ENCODE measurements at regions not wholly inside any gene's neighbourhood (a gene's known extent, or its start where the extent isn't known, plus 50 kb on each side); places are given as distances from the start of the nearest gene placed in this dataset.

GRCh38 chr7:94272821-94273583, 121.7 kb upstream of the COL1A2 start:
- Mint-ChIP-seq H3K27ac (no peak overlapping the region), H3K9me3 (no peaks in the 10 kb centered on the region), H3K27me3 (no peaks in the 10 kb centered on the region), H3K4me3 (no peak overlapping the region), H3K4me1 (no peaks in the 10 kb centered on the region), H3K36me3 (ENCODE audit: low read depth) (no peaks in the 10 kb centered on the region)
- no peak for ATAC-seq (replicated peaks)

GRCh38 chr7:94274828-94275227, 119.9 kb upstream of the COL1A2 start:
- no peaks in the 10 kb centered on the region for H3K4me1 Mint-ChIP-seq
- H3K9me3 Mint-ChIP-seq: no peaks in the 10 kb centered on the region
- no peaks in the 10 kb centered on the region for H3K36me3 Mint-ChIP-seq (ENCODE audit: low read depth)
- ATAC-seq (replicated peaks): no peak
- H3K27ac Mint-ChIP-seq: no peak overlapping the region
- H3K27me3 Mint-ChIP-seq: no peaks in the 10 kb centered on the region
- H3K4me3 Mint-ChIP-seq: no peak overlapping the region

DNA sequence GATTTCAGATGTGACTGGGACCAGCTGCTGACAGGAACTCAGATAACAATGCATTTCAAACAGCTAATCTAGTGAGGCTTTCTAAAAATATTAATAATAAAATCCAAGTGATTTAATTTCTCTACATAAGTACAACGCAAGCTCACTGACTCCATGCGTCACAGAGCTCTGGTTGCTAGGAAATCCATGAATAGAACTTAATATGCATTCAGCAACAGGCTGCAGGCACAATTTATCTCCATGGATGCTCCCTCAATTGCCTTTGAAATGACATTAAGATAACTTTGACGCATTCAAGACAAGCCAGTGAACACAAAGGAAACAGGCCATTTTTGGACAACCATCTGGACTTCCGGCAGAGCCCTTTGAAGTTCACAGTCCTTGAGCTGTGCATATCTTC, 118.7 kb upstream of the COL1A2 start:
- H3K36me3 Mint-ChIP-seq (ENCODE audit: low read depth): no peaks in the 10 kb centered on the region
- no peak overlapping the region for H3K4me3 Mint-ChIP-seq
- no peaks in the 10 kb centered on the region for H3K27me3 Mint-ChIP-seq
- no peak overlapping the region for H3K27ac Mint-ChIP-seq
- no peak for ATAC-seq (replicated peaks)
- no peaks in the 10 kb centered on the region for H3K4me1 Mint-ChIP-seq
- no peaks in the 10 kb centered on the region for H3K9me3 Mint-ChIP-seq

GRCh38 chr7:94276795-94277194, 117.9 kb upstream of the COL1A2 start:
- H3K36me3 Mint-ChIP-seq (ENCODE audit: low read depth): no peaks in the 10 kb centered on the region
- no peaks in the 10 kb centered on the region for H3K27me3 Mint-ChIP-seq
- no peaks in the 10 kb centered on the region for H3K9me3 Mint-ChIP-seq
- no peak overlapping the region for H3K27ac Mint-ChIP-seq
- no peaks in the 10 kb centered on the region for H3K4me1 Mint-ChIP-seq
- H3K4me3 Mint-ChIP-seq: no peak overlapping the region
- ATAC-seq (replicated peaks): no peak

DNA sequence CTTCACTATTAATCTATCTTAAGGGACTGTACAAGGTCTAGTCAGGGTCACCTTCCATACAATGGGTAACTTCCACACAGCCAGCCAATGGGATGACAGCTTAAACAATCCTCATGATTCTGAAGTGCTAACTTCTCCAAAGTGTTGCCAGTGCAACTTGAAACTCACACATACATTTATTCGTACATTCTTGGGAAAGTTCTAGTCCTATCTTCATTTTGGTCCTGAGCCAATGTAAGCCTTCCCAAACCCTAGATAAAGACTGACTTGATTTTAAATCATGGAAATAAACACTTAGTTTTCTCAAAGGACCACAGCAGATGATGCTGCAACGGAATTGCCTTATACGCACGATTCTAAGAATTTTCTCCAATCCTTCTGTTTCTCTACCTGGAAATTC, 117.5 kb upstream of the COL1A2 start:
- Mint-ChIP-seq H3K36me3 (ENCODE audit: low read depth) (no peaks in the 10 kb centered on the region), H3K9me3 (no peaks in the 10 kb centered on the region), H3K4me3 (no peak overlapping the region), H3K27ac (no peak overlapping the region), H3K4me1 (no peaks in the 10 kb centered on the region), H3K27me3 (peaks cover under 1% of the 10 kb centered on the region)
- ATAC-seq (replicated peaks): no peak

GRCh38 chr7:94280851-94281250, 113.8 kb upstream of the COL1A2 start:
- Mint-ChIP-seq H3K4me3 (no peak overlapping the region), H3K27me3 (peaks cover 19% of the 10 kb centered on the region), H3K36me3 (ENCODE audit: low read depth) (no peaks in the 10 kb centered on the region), H3K9me3 (no peaks in the 10 kb centered on the region), H3K4me1 (no peaks in the 10 kb centered on the region), H3K27ac (no peak overlapping the region)
- ATAC-seq (replicated peaks): no peak

- H3K36me3 Mint-ChIP-seq (ENCODE audit: low read depth): no peaks in the 10 kb centered on the region
- ATAC-seq (replicated peaks): no peak
- no peak overlapping the region for H3K4me3 Mint-ChIP-seq
- peaks cover 19% of the 10 kb centered on the region for H3K27me3 Mint-ChIP-seq
- H3K4me1 Mint-ChIP-seq: no peaks in the 10 kb centered on the region
- H3K27ac Mint-ChIP-seq: no peak overlapping the region
- H3K9me3 Mint-ChIP-seq: peaks cover 6% of the 10 kb centered on the region
Observed at GRCh38 chr7:94284104-94284503, 110.6 kb upstream of the COL1A2 start.

DNA sequence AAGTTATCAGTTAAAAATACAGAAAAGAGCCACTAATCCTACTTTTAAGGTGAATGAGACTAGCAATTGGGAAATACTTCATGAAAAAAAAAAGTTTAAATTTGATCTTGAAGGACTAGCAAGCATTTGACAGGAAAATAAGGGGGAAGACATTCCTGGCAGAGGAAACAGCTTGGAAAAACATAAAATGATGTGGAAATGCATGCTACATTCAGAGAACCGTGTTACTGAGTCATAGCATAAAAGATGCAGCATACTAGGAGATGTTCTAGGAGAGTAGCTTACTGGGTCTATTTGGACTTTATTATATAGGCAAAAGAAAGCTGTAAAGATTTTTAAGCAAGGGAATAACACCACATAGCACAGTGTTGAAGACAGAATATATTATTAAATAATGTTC, 108.6 kb upstream of the COL1A2 start:
- H3K36me3 Mint-ChIP-seq (ENCODE audit: low read depth): no peaks in the 10 kb centered on the region
- H3K4me1 Mint-ChIP-seq: no peaks in the 10 kb centered on the region
- H3K27me3 Mint-ChIP-seq: peaks cover 19% of the 10 kb centered on the region
- H3K4me3 Mint-ChIP-seq: no peak overlapping the region
- H3K27ac Mint-ChIP-seq: no peak overlapping the region
- ATAC-seq (replicated peaks): no peak
- H3K9me3 Mint-ChIP-seq: peaks cover 6% of the 10 kb centered on the region

DNA sequence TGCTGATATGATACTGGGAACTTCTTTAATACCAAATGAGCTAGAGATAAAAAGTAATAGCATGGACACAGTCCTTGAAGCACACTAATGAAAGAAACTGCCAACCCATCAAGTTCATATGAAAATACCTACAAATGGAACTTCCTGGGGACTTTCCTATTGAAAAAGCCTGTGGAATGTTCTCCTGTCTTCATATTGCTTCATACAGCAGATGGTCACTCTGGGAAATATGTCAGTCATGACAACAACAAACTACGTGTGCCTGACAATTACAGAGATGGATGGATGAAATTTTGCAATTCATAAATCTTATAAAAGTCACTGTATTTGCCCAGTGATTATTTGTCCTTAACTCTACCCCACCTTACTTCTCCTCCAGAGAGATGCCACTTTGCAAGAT, 106.6 kb upstream of the COL1A2 start:
- Mint-ChIP-seq H3K36me3 (ENCODE audit: low read depth) (no peaks in the 10 kb centered on the region), H3K27me3 (peaks cover 19% of the 10 kb centered on the region), H3K4me1 (no peaks in the 10 kb centered on the region), H3K27ac (no peak overlapping the region), H3K4me3 (no peak overlapping the region), H3K9me3 (peaks cover 6% of the 10 kb centered on the region)
- ATAC-seq (replicated peaks): no peak

DNA sequence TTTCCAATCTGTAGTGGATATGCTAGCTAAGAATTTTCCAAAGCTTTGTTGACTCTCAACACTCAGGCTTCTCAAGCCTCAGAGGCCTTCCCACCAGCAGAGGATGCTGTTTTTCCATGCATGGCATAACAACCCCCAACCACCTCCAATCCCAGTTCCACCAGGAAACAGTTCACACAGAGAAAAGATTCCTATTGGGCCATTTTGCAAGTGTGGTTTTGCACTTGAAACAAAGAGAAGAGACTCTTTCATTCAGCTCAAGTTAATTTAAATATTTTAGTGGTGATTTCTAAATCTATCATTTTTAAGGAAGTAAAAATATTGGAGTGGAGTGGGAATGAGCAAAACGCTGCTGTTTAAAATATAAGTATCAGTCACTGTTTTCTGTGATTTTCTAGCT, 105.6 kb upstream of the COL1A2 start:
- ATAC-seq (replicated peaks): no peak
- Mint-ChIP-seq H3K4me3 (no peak overlapping the region), H3K27me3 (peaks cover 16% of the 10 kb centered on the region), H3K9me3 (peaks cover 6% of the 10 kb centered on the region), H3K36me3 (ENCODE audit: low read depth) (no peaks in the 10 kb centered on the region), H3K4me1 (no peaks in the 10 kb centered on the region), H3K27ac (no peak overlapping the region)

DNA sequence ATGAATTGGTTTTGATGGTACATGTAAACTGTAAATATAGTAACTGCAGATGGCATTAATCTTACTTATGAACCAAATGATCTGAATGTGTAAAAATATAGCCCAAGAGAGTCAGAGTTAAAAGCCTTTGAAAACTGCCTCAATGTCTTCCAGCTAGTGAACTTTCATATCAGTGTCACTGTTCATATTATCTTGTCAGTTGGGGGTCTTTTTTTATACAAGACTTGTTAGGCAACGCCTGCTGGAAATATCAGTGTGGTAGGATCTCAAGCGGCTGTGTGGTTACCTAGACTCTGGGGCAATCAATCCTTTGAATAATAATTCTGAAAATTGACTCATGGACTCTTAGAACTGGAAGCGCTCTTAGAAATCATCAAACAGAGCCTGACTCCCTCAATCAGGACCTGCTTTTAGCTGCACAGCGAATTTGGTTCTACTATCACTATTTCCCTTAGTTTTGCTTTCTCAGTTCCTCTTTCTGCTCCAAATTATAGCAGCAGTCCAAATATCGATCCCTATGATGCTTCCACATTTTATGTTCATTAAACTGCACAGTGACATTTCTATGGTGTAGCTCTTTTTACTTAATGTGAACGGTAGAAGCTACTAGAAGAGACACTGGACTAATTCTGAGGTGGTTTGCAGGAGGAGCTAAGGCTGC, 100.1 kb upstream of the COL1A2 start:
- Mint-ChIP-seq H3K4me3 (no peak overlapping the region), H3K27me3 (peaks cover 18% of the 10 kb centered on the region), H3K36me3 (ENCODE audit: low read depth) (no peaks in the 10 kb centered on the region), H3K9me3 (no peaks in the 10 kb centered on the region), H3K4me1 (no peaks in the 10 kb centered on the region), H3K27ac (no peak overlapping the region)
- no peak for ATAC-seq (replicated peaks)

DNA sequence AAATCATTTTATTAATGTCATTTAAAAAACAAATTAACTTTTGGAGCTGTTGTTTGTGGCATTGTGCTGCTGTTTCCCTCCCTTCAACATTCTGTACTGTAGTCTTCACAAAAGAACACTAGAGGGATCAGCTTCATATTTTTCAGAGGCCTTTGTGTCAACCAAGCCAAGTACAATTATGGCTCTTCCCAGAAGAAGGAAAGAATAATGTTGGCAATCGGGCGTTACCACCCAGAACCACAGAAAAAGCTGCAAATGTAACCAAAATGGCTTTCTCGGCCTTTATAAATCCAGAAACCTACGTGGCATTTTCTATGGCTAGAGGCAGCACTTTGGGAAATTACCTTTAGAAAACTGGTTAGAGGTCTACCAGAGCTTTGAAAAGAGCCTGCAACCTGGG, 98.8 kb upstream of the COL1A2 start:
- H3K4me3 Mint-ChIP-seq: no peak overlapping the region
- no peaks in the 10 kb centered on the region for H3K9me3 Mint-ChIP-seq
- H3K4me1 Mint-ChIP-seq: no peaks in the 10 kb centered on the region
- no peak overlapping the region for H3K27ac Mint-ChIP-seq
- H3K27me3 Mint-ChIP-seq: peaks cover 20% of the 10 kb centered on the region
- no peak for ATAC-seq (replicated peaks)
- no peaks in the 10 kb centered on the region for H3K36me3 Mint-ChIP-seq (ENCODE audit: low read depth)

DNA sequence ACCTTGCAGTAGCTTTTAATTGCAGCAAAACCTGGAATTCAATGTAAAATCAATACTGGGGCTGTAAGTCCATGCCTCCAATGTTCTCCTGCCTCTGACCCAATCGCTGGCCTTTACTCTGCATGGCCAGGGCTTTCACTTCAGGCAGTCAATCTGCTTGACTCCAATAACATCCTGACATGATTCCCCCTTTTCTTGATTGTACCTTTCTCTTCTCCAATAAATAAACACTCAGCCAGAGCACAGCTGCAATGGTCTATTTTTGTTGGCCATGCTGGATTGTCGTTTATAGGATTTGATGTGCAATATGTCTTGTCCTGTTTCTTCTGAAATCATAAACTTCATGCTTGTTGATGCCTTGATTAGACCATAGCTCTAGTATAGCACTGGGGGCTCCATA, 97.8 kb upstream of the COL1A2 start:
- Mint-ChIP-seq H3K36me3 (ENCODE audit: low read depth) (no peaks in the 10 kb centered on the region), H3K9me3 (no peaks in the 10 kb centered on the region)

GRCh38 chr7:94297397-94297838, 97.3 kb upstream of the COL1A2 start:
- no peak overlapping the region for H3K4me3 Mint-ChIP-seq
- no peak overlapping the region for H3K27ac Mint-ChIP-seq
- H3K27me3 Mint-ChIP-seq: peaks cover 14% of the 10 kb centered on the region
- H3K36me3 Mint-ChIP-seq (ENCODE audit: low read depth): no peaks in the 10 kb centered on the region
- ATAC-seq (replicated peaks): no peak
- H3K9me3 Mint-ChIP-seq: no peaks in the 10 kb centered on the region
- no peaks in the 10 kb centered on the region for H3K4me1 Mint-ChIP-seq

More for the DNA sequence above, 97.8 kb upstream of the COL1A2 start:
- no peak for ATAC-seq (replicated peaks)
- no peaks in the 10 kb centered on the region for H3K4me1 Mint-ChIP-seq
- no peak overlapping the region for H3K4me3 Mint-ChIP-seq
- H3K27me3 Mint-ChIP-seq: peaks cover 16% of the 10 kb centered on the region
- H3K27ac Mint-ChIP-seq: no peak overlapping the region

DNA sequence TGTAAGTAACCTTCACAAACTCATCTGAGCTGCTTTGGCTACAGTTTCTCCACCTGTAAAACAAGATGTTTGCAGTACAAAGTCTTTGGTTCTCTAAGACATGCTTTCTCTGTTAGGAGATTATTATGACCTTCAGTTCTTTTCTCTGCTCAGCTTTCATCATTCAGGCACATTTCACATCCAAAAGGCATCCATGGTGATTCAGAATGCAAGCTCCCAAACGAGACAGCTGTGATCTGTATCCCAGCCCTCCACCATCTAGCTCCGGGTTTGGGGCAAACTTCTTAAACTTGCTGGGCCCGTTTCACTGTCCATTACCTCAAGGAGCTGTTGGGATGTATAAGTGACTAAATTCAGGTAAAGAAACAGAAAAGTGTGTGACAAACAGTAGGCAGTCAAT, 95.8 kb upstream of the COL1A2 start:
- Mint-ChIP-seq H3K27me3 (peaks cover 14% of the 10 kb centered on the region), H3K9me3 (no peaks in the 10 kb centered on the region), H3K36me3 (ENCODE audit: low read depth) (no peaks in the 10 kb centered on the region), H3K4me1 (no peaks in the 10 kb centered on the region), H3K4me3 (no peak overlapping the region), H3K27ac (no peak overlapping the region)
- ATAC-seq (replicated peaks): no peak
